Heart left ventricle (tissue), 16 donors: ENCODE measurements at regions not wholly inside any gene's neighbourhood (a gene's known extent, or its start where the extent isn't known, plus 50 kb on each side); places are given as distances from the start of the nearest gene placed in this dataset.

ENCODE experiments used
- ATAC-seq, 4 donors: fragments of 200-7000 bp; cut with Tn5 transposase; one replicate each; pipeline ENCODE4 v1.9.1; 2020 to 2022; ENCODE audit warnings: moderate library complexity in 4 of 4, mild to moderate bottlenecking in 3 of 4, moderate number of reproducible peaks in 1 of 4
- DNase-seq, 5 donors: peaks; one replicate each; pipeline ENCODE4 v3.0.0-alpha.2; 2020
- H3K27ac ChIP-seq, 12 donors: fragments of 200-600 bp; sonication (generic) in 4 of 12; one replicate each; pipeline versions ENCODE4 v1.5.0 to v1.8.0; 2016 to 2022; ENCODE audit warnings: mild to moderate bottlenecking in 2 of 12
- H3K27me3 ChIP-seq, 9 donors: fragments of 200-600 bp; sonication (generic) in 2 of 9; one replicate each; pipeline versions ENCODE4 v1.5.1 to v1.8.0; 2016 to 2022; ENCODE audit warnings: mild to moderate bottlenecking in 3 of 9
- H3K36me3 ChIP-seq, 9 donors: fragments of 200-600 bp; sonication (generic) in 2 of 9; one replicate each; pipeline versions ENCODE4 v1.5.0 to v1.8.0; 2018 to 2022; ENCODE audit warnings: mild to moderate bottlenecking in 2 of 9
- H3K4me1 ChIP-seq, 12 donors: fragments of 200-600 bp; sonication (generic) in 4 of 12; one replicate each; pipeline versions ENCODE4 v1.5.0 to v1.8.0; 2016 to 2022; ENCODE audit warnings: mild to moderate bottlenecking in 3 of 12
- H3K4me3 ChIP-seq, 12 donors: fragments of 200-600 bp; sonication (generic) in 4 of 12; one replicate each; pipeline versions ENCODE4 v1.5.0 to v1.8.0; 2017 to 2022; ENCODE audit warnings: mild to moderate bottlenecking in 9 of 12, moderate library complexity in 4 of 12
- H3K9me3 ChIP-seq, 12 donors: fragments of 200-600 bp; sonication (generic) in 4 of 12; one replicate each; pipeline versions ENCODE4 v1.5.0 to v1.8.0; 2016 to 2022; ENCODE audit warnings: mild to moderate bottlenecking in 1 of 12
- POLR2A ChIP-seq, 2 donors: fragments of 450-650 bp; IDR thresholded peaks; one replicate each; pipeline ENCODE4 v1.6.1; 2017; ENCODE audit warnings: antibody characterized with exemption in 2 of 2, mild to moderate bottlenecking in 2 of 2, moderate library complexity in 2 of 2
- WGBS, 4 donors: extraction: QIAGEN DNeasy Blood & Tissue Kit in 2 of 4; methylation state at CpG; one replicate each; pipeline versions ENCODE4 v1.1.5 to v1.1.7; 2013 to 2018; 5-methylcytosine and 5-hydroxymethylcytosine counted together
- intact Hi-C, 10 donors: fragments of 100-400 bp; cut with DNase I; formaldehyde crosslinking; loops; one replicate each; pipeline versions ENCODE4 v1.11.1 to v1.14.2; 2022
- TF ChIP-seq, protein P1 (sequence below), 12 donors: fragments of 200-600 bp; sonication (generic) in 4 of 12; IDR thresholded peaks; one replicate each; pipeline versions ENCODE4 v1.5.0 to v1.8.0; 2018 to 2022; ENCODE audit warnings: antibody characterized with exemption in 12 of 12, mild to moderate bottlenecking in 5 of 12
- donor health status: ischemic (EF 13 %, LVEDD 7.1; RV severe dilation, severe dysfunction).
- donor health status: healthy with polysubstance abuse.
- donor health status: DM: no; HTN: yes; CAD: no.
- donor health status: DM: no; HTN: no; CAD: no.
- donor health status: ischemic (EF 25% LVEDD 6.9; RV normal size, moderate dysfunction).
- donor health status: ischemic (EF 25% LVEDD 5.7; RV mildly dilated, moderate dysfunction).
- donor health status: healthy.
- donor health status: DM: yes; HTN: yes; CAD: no.
- donor health status: ischemic (EF 35%, LVEDD 5.7; RV mildly dilated, moderate dysfunction).
- donor health status: nonischemic (EF 11% LVEDD 7.7; RV severe dilation, severe dysfunction).
- donor health status: DM: yes; HTN: yes; CAD: no.
- donor health status: PGD.
- donor health status: ischemic (EF 29% LVEDD 5.4; RV normal size, mild dysfunction).
- donor health status: nonischemic (EF 23%, LVEDD 6.1; RV moderate dilation, normal function).

DNA sequence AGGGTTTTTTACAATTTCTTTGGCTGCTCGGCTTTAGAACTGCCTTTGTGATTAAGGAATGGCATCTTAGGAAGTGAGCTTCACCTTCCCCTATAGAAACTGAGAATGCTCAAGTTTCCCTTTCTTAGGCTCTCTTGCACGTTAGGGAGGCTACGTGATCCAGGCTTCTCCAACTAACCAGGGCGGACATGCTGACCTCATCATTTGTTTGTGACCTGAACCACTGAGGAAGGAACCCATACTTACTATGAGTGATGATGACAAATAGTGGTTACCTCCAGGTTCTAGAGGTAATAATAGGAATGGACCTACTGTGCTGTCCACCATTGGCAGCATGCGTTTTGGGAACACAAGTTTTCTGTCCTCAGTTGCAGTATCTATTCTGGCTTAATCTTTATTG lies 645.8 kb downstream of the C6orf118 start:
- Histone ChIP-seq H3K36me3 (no peaks in the 10 kb centered on the region), H3K27me3 (no peaks in the 10 kb centered on the region), H3K4me1 (no peaks in the 10 kb centered on the region), H3K4me3 (no peak overlapping the region), H3K9me3 (peaks cover 0 to 3% (median 0%) of the 10 kb centered on the region in 12 donors), H3K27ac (no peak overlapping the region)
- WGBS, 4 donors = 83 to 90% (median 87%) methylated on average over 5 of the region's 5 CpGs
- ATAC-seq (no peak), DNase-seq (no peak)
- intact Hi-C loops = no loop called here
- no peak for TF ChIP-seq POLR2A (IDR thresholded peaks at IDR 0.05)
- TF ChIP-seq, protein P1, sequence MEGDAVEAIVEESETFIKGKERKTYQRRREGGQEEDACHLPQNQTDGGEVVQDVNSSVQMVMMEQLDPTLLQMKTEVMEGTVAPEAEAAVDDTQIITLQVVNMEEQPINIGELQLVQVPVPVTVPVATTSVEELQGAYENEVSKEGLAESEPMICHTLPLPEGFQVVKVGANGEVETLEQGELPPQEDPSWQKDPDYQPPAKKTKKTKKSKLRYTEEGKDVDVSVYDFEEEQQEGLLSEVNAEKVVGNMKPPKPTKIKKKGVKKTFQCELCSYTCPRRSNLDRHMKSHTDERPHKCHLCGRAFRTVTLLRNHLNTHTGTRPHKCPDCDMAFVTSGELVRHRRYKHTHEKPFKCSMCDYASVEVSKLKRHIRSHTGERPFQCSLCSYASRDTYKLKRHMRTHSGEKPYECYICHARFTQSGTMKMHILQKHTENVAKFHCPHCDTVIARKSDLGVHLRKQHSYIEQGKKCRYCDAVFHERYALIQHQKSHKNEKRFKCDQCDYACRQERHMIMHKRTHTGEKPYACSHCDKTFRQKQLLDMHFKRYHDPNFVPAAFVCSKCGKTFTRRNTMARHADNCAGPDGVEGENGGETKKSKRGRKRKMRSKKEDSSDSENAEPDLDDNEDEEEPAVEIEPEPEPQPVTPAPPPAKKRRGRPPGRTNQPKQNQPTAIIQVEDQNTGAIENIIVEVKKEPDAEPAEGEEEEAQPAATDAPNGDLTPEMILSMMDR (IDR thresholded peaks at IDR 0.05) = no peak

DNA sequence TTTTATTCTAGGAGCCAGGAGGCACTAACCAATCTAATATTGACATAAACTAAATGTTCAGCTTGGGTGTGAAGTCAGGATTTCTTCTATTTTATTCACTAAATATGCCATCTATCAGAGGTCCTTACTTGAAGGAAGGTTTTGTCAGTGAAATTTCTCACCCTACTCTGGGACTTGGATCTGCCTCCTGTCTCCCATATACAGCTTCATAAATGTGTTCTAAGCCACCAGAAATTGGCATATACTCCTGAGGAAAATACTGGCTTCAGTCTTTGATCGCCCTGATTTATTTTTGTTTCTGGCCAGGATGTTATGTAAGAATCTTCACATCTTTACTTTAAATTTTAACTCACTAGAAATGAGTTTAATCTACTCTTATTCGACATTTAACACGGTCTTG lies 647.7 kb downstream of the C6orf118 start:
- DNase-seq (no peak), ATAC-seq (no peak)
- H3K4me1 ChIP-seq = no peaks in the 10 kb centered on the region
- 87 to 92% (median 90%) methylated on average over 3 of the region's 3 CpGs for WGBS, 4 donors
- TF ChIP-seq, protein P1 (IDR thresholded peaks at IDR 0.05) = no peak
- no peak for TF ChIP-seq POLR2A (IDR thresholded peaks at IDR 0.05)
- no peak overlapping the region for H3K4me3 ChIP-seq
- H3K27ac ChIP-seq = no peak overlapping the region
- no peaks in the 10 kb centered on the region for H3K27me3 ChIP-seq
- intact Hi-C loops = no loop called here
- peaks cover 0 to 3% (median 0%) of the 10 kb centered on the region in 12 donors for H3K9me3 ChIP-seq
- H3K36me3 ChIP-seq = no peaks in the 10 kb centered on the region

DNA sequence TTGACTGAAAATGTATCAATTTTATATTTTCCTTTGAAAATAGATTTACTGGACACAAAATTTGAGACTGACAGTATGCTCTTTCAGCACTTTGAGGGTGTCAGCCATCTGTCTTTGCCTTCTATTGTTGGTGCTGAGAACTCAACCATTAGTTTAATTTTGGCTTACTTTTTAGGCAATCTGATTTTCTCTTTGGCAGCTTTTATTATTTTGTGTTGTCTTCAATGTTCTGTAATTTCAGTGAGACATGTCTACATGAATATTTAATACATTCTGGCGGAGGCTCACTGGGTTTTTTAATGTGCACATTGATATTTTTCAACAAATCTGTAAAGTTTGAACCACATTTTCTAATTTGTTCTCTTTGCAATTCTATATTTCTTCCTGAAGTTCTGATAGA lies 648.6 kb downstream of the C6orf118 start:
- Histone ChIP-seq H3K4me3 (no peak overlapping the region), H3K36me3 (no peaks in the 10 kb centered on the region), H3K4me1 (no peaks in the 10 kb centered on the region), H3K27me3 (no peaks in the 10 kb centered on the region), H3K9me3 (no peaks in the 10 kb centered on the region), H3K27ac (no peak overlapping the region)
- WGBS, 4 donors = 90 to 98% (median 97%) methylated on average over 1 of the region's 1 CpG
- DNase-seq (no peak), ATAC-seq (no peak)
- intact Hi-C loops = no loop called here
- TF ChIP-seq, protein P1 (IDR thresholded peaks at IDR 0.05) = no peak
- no peak for TF ChIP-seq POLR2A (IDR thresholded peaks at IDR 0.05)

DNA sequence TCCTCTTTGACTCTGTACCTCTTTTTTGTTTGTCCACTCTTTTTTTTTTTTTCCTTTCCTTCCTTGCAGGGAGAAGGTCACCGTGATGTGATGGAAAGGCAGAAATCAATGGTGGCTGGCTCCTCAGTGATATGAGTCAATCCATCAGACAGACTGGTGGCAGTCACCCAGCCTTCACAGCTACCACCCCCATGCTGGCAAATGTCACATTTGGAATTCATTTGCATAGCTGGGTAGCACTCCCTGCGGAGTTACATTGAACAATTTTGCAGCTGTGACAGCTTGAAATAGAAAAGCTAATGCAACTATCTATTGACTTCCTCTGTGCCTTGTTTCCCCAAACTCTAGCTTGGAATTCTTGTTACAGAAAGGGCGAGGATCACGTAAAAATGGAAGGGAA lies 668.4 kb downstream of the C6orf118 start:
- Histone ChIP-seq H3K9me3 (peaks cover 0 to 10% (median 2%) of the 10 kb centered on the region in 12 donors), H3K27ac (no peak overlapping the region), H3K4me3 (no peak overlapping the region), H3K4me1 (no peaks in the 10 kb centered on the region), H3K36me3 (no peaks in the 10 kb centered on the region), H3K27me3 (no peaks in the 10 kb centered on the region)
- ATAC-seq (no peak), DNase-seq (no peak)
- no peak for TF ChIP-seq POLR2A (IDR thresholded peaks at IDR 0.05)
- TF ChIP-seq, protein P1 (IDR thresholded peaks at IDR 0.05) = no peak
- WGBS, 4 donors = 59 to 67% (median 61%) methylated on average over 4 of the region's 4 CpGs
- intact Hi-C loops = no loop called here
